Central memory CD4-positive, alpha-beta T cell (primary cell): ENCODE measurements at regions not wholly inside any gene's neighbourhood (a gene's known extent, or its start where the extent isn't known, plus 50 kb on each side); places are given as distances from the start of the nearest gene placed in this dataset.
"Not testable (repeated sequence)": the region's sequence is repeated elsewhere in the genome, so short reads cannot be mapped to it uniquely, and the experiment has no call there.

Experiments used
- DNase-seq: peaks from one replicate; pipeline ENCODE4 v3.0.0; 2022

DNA sequence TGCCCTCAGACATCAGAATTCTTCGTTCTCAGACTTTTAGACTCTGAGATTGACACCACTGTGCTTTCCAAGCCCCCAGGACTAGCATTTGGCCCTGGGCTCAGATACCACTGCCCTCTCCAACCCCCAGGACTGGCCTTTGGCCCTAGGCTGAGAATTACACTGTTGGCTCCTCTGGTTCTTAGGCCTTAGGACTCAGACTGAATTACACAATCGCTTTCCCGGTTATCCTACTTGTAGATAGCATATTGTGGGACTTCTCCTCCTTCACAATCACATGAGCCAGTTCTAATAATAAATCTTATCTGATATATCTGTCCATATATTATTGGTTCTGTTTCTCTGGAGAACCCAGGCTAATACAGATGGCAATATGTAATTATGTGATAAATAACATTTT, 1725.5 kb downstream of the GRIK2 start:
- no peak for DNase-seq

GRCh38 chr6:103114582-103114981, 1721.1 kb downstream of the GRIK2 start:
- no peak for DNase-seq

GRCh38 chr6:103113416-103113815, 1719.9 kb downstream of the GRIK2 start:
- no peak for DNase-seq

DNA sequence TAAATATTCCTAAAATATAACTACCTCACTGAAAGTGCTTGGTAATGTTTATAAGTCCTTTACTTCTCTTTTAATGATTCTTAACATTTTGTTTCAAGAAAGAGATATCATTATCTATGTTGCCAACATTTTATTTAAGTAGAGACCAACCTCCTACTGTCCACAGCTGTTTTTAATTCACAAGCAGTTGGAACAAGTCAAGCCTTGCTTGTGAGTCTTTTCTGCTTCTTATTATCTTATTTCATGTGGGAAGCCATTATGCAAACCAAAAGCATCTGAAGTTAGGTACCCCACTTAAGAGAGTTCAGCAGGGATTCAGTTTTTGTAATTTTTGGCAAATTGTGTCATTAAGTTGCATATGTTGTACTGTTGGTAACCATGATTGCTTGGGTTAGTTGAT, 1714.5 kb downstream of the GRIK2 start:
- DNase-seq: no peak

DNA sequence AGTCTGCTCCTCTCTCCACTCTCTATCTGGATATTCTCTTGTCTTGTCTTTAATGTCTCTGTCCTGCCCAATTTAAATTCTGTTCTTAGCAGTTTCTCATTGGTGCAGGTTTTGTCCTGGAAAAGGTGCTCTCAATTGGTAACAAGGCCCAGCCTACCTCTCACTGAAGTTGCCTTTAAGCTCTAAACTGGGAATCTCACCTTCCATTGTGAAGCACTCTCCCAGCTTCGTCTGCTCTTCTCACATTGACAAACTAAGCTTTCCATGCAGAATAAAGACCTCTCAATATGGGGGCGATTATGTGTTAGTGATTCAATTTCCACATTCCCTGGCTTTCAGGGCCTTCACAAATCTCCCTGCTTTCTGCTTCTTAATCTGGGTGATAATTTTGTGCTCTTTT, 1712.2 kb downstream of the GRIK2 start:
- no peak for DNase-seq

- no peak for DNase-seq
These were observed 1707.8 kb downstream of the GRIK2 start for GRCh38 chr6:103101267-103101666.

- DNase-seq: not testable (repeated sequence)
These were observed 1698.9 kb downstream of the GRIK2 start for GRCh38 chr6:103092414-103092813.

GRCh38 chr6:103085801-103086200, 1692.3 kb downstream of the GRIK2 start:
- DNase-seq: no peak

DNA sequence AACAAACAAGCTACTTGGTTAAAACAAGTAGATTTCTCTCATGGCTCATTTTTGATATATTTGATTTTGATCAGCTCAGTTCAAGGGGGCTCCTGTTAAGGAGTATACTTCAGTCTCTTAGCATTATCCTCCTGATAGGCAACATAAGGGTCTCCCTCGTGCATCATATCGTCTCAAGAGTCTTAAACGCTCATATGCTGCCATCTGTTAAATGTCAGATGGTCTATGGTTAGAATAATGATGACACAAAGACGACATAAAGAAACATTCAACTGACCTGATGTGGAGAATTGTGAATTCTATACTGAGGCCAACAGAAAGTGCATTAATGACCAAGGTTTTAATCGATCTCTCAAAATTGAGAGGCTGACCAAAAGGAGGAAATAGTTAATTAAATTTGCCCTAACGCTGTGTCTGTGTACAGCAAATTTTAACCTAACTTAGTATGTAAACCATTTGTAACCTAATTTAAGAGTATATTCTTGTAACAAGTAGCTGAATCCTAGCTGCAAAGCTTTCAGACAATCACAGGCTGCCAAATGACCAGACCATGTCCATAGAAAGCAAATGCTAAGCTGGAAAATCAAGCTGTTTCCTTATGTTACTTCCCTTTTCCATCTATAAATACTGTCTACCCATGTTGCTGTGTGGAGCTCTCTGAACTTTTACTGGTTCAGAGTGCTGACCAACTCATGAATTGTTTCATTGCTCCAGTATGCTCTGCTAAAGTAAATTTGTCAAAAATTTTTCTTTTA, 1688.5 kb downstream of the GRIK2 start:
- no peak for DNase-seq

GRCh38 chr6:103081126-103081525, 1687.6 kb downstream of the GRIK2 start:
- no peak for DNase-seq

GRCh38 chr6:103080497-103080896, 1687.0 kb downstream of the GRIK2 start:
- no peak for DNase-seq

- DNase-seq: no peak
These were observed 1686.4 kb downstream of the GRIK2 start for GRCh38 chr6:103079867-103080266.

- no peak for DNase-seq
These were observed 1668.6 kb downstream of the GRIK2 start for GRCh38 chr6:103062136-103062535.

GRCh38 chr6:103047567-103047966, 1654.1 kb downstream of the GRIK2 start:
- DNase-seq: no peak

- no peak for DNase-seq
These were observed 1648.8 kb downstream of the GRIK2 start for GRCh38 chr6:103042336-103042735.

GRCh38 chr6:103036846-103037245, 1643.3 kb downstream of the GRIK2 start:
- DNase-seq: no peak

DNA sequence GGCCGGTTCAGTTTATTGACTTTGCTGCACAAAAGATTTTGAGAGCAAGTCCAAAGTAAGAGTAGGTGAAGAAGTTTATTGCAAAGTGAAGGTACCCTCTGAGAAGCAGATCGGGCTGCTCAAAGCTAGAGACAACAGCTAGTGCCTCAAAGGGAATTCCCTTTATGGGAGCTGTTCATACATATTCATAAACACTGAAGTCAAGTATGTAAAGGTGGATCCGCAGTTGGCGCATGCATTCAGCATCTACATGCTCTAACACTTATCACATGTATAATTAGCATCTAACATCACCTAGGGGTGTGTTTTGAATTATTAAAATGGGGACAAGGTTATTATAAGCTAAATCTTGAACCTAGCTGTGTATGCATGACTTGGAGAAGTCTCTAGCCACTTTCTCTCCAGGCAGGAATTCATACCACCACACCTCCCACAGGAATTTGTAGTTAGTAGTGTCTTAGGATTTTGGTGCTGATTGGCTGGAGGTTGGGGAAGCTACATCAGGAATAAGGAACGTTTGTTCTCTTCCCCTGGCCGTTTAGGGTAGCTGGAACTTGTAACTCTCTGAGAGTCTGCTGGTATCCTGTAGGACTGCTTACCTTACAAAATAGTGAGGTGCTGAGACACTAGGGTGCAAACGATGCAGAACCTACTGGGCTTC, 1633.9 kb downstream of the GRIK2 start:
- no peak for DNase-seq

GRCh38 chr6:103018426-103018825, 1624.9 kb downstream of the GRIK2 start:
- no peak for DNase-seq

DNA sequence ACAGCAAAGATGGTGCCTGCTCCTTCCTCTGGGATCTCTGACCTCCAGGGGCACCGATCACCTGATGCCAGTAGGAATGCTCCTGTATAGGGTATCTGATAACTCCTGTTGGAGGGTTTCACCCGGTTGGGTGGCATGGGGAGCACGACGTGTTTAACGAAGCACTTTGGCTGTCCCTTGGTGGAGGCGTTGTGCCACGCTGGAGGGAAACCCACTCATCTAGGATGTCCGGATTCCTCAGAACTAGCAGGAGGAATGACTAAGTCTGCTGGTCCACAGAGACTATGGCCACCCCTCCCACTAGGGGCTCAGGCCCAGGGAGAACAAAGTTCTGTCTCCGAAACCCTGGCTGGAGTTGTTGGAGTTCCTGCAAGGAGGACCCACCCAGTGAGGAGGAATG, 1624.4 kb downstream of the GRIK2 start:
- no peak for DNase-seq

DNA sequence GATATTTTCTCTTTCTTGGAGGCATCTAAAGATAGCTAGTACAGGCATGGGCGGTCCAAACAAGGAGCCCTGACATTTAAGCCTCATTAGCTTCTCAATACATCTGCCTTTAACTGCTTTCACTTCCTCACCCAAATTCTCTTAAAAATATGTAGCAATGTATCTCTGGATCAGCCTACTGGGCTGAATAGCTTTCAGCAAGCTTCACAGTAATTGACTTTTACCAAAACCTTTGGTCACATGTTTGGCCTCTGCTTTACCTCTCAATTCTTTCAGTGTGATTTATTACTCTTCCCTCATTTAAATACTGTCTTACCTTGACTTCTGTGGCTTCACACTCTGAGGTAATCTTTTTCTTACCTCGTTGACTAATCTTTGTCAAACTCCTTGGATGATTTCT, 1618.1 kb downstream of the GRIK2 start:
- no peak for DNase-seq

GRCh38 chr6:103002282-103002681, 1608.8 kb downstream of the GRIK2 start:
- DNase-seq: no peak

- no peak for DNase-seq
These were observed 1608.2 kb downstream of the GRIK2 start for GRCh38 chr6:103001724-103002123.

DNA sequence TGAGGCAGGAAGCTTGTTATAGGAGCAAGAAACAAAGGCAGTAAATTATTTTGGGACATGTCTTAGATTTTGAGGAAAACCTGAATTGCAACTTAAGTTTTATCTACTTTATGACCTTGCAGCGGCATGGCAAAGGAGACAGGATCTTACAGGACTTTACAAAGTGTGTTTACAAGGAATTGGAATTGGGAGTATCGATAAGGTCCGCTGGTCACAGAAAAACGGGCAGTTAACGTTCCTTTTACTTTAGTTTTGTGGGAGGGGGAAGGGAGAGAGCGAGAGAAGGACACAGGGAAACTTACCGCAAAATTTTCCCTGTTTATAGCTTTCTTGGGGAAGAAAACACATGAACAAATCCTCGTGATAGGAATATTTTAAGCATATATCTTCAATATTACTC, 1607.2 kb downstream of the GRIK2 start:
- DNase-seq: no peak

- no peak for DNase-seq
These were observed 1602.0 kb downstream of the GRIK2 start for GRCh38 chr6:102995491-102995890.

DNA sequence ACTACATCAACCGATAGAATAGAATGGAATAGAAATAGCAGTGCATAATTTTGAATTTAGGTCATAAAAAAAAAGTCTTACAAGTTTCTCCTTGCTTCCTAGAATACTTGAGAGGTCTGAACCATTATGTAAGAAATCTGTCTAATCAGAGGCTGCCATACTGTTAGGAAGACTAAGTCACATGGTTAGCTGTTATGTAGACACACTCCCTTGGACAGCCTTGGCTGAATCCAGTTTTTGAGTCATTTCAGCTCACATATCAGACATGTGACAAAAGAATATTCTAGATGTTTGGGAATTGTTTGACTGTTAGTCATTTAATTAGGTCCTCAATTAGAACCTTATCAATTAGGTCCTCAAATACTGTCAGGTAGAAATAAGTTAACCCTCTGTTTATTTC, 1601.4 kb downstream of the GRIK2 start:
- DNase-seq: no peak
